HG03135 (cell line): ENCODE measurements at regions not wholly inside any gene's neighbourhood (a gene's known extent, or its start where the extent isn't known, plus 50 kb on each side); places are given as distances from the start of the nearest gene placed in this dataset.

Experiments used
- ATAC-seq: cut with Tn5 transposase; IDR thresholded peaks from one replicate; pipeline ENCODE4 v1.9.1; 2021; ENCODE audit warnings: mild to moderate bottlenecking, moderate library complexity; ENCODE audit not compliant: unreplicated experiment

DNA sequence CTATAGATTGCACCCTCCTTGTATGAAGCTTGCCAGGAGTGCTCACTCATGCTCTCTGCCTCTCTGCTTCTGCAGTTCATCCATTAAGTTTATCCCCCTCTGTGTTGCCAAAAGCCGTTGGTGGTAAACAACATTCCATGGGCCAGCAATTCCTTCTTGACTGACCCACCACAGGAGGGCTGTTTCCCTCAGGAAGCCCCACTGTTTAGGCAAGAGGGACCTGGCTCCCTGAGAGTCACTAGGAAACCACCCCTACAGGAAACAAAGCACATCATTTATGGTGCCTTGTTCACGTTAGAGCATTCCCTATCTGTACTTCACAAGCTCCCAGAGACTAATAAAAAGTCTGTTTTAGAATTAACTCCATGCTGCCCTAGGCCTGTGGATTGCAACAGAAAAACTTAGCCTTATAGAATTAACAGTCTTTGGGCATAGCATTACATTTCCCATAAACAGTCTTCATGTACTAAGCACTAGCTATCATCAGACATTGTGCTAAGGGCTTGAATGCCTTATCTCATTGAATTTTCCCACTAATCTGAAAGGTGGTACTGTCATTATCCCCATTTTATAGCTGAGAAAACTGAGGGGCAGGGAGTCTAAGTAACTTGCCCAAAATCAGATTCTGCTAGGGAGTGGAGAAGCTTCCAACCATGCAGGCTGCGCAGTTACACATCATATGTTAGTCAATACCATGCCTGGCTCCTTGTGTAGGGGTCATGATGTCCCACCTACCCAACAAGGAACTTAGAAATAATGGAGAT lies 149.9 kb downstream of the SHQ1 start:
- ATAC-seq, result no peak

DNA sequence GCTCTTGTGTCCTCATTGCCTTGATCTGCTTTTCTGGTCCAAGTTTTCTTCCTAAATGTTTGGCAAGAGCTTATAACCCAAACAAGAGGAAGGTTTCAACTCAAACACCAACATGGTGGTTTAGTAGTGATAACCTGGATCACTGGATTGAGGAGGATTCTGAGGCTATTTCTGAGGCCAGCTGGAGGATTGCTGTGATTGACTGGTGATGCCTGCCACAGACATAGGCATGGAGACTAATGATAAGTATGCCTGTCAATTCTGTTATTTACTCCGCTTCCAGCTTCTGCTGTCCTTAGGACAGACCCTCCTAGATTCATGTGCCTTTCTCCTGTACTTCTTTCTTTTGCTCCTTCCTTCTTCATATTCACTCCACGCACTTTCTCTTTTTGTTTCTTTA lies 150.5 kb downstream of the SHQ1 start:
- ATAC-seq, result no peak

DNA sequence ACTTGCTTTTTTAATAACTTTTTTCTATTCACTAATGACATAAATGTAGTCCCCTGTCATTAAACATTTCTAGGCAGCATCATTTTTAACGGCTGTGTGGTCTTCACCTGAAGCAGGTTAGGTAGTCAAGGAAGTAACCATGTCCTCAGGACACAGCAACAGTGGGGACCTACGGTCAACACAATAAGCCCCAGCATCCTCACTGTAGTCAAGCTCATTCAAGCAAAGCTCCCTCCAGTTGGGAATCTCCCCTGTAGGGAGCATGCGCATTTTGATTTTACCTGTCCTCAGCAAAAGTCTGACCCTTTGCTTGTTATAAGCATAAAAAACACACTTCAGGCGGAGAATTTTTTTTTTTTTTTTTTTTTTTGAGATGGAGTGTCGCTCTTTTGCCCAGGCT lies 151.4 kb downstream of the SHQ1 start:
- ATAC-seq, result no peak

DNA sequence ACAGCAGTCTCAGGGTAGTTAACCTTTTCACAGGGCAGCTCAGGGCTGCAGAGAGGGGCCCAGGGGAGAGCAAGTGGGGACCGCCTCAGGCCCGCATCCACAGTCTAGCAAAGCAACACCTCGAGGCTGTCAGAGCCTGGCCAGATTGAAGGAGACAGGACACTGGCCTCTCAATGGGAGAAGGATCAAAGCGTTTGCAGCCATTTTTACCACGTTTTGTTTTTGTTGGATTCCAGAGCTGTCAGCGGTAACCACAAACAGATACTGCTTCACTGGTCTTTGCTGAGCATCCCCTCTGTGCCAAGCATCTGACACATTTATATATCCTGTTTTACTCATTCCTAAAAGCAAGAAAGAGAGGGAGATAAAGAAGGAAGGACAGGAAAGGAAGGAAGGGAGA lies 153.8 kb downstream of the SHQ1 start:
- no peak for ATAC-seq

DNA sequence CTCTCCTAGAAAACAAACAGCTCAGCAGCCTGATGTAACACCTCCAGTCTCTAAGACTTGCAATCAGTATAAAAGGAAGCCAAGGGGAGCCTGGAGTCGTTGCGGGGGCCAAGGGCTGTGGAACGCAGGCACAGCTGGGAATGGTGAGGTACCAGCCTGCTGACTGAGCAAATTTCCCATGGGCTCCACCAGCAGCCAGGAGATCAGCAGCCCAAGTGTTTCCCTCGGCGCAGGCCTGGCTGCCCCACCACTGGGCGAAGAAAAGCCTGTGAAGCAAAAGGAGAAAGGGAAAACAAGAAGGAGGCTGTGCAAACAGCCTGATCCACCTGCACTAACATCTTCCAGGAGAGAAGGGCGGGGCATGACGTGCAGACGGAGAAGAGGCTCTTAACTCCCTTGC lies 155.3 kb downstream of the SHQ1 start:
- ATAC-seq, result no peak

DNA sequence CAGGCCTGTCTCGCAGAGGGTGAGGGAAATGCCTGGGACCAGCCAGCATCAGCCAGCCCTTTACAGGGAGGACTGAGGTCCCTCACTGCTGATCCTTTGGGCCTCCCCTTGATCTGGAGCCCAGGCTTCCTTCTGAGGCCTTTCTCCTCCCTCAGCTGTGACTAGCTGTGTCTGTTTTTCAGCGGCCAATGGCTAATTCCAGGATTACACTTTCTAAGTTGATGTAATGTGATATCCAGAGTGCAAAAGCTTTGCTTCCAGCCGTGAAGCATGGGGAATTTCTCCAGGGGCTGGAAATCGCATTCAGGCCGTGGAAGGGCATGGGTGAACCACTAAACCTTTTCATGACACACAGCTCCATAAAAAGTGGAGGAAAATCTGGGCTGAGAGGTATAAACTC lies 157.6 kb downstream of the SHQ1 start:
- no peak for ATAC-seq

DNA sequence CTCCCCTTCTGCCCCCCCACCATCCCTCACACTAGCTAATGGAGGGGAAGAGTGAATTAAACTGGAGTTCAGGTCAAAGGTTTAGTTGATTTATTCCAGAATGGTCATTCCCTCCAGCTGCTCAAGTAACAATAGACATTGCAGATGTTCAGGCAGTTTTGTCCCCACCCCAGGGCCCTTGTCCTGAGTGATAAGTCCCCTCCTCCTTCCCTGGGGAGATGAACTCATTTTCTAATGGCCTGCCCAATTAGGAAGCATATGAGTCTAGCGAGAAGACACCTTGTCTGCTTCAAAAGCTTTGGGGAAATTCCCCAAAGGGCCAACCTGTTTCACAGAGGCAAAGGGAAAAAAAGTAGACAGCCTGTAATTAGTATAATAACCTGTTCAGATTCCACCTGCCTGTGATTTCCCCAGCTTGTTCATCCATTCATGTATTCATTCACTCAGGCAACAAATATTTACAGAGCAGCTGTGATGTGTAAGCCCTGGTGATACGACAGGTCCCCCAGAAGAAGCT lies 165.3 kb downstream of the SHQ1 start:
- ATAC-seq, result no peak

DNA sequence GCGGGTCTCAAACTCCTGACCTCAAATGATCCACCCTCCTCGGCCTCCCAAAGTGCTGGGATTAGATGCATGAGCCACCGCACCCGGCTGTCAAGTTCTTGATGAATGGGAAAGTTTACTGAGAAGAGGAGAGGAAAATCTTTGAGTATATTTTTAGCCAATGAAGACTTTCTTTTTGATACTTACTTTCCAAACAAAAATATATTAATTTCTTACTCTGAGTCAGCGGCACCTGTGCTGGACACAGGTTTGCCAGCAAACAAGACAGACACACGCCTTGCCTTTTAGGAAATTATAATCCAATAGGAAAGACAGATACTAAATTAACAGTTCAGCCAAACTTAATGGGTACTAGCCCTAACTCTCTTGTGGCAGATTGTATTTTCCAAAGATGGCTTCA lies 166.6 kb downstream of the SHQ1 start:
- ATAC-seq, result no peak

DNA sequence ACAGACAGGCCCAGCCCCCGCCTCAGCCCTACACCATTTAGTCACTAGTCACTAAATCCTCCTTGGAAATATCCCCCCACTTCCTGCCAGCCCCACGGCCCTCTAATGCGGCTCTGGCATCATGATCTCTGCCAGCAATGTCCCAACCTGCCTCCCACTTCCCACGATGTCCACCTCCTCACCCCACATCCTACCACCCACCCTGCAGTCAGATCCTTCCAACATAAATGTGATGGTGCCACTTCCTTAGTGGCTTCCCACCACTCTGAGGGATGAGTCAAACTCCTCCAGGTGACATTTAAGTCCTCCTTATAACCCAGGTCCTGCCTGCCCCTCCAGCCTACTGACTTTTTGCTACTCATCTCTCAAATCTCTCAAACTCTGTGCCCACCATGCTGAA lies 167.5 kb downstream of the SHQ1 start:
- no peak for ATAC-seq

DNA sequence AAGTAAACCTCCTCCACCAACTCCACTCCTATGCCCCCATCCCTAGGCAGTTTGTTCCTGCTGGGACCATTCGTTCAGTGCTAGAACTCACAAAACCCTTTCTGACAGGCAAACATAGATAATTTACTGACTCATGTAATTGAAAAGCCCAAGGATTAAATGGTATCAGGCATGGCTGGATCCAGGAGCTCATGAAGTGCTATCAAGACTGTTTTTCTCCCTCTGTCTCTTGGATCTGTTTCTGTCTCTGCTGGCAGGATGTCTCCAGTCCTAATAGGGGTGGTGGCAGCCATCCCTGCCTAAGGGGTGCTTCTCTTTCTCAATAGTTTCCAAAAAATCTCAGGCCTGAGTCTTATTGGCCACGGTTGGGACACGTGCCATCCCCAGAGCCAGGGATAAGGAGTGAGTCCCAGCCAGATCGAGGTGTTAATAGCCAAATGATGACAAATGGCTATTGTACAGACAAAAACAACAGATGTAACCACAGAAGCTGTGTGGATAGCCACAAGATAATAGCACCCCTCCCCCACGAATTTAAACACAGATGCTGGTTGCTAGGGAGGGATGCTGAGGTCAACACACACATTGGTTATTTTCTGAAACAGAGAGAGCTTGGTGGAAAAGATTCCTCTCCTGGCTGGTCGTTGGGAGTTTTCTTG lies 168.6 kb downstream of the SHQ1 start:
- ATAC-seq, result no peak

DNA sequence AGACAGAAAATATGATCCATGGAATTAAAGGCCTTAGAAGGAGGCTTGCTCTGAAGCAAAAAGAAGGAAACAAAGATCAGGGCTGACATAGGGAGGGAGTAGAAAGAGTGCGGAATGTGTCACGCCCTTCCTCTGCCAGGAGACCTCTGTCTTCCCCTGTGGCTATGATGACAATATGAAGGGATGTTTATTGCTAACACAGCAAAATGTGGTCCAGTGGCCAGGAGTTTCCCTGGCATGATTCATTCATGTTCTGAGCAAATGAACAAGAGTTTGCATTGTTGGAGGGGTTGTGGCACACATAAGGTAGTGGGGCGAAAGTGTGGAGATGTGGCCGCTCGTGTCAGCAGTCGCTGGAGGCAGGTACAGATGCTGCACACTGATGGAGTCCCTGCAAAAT lies 169.4 kb downstream of the SHQ1 start:
- ATAC-seq, result no peak

DNA sequence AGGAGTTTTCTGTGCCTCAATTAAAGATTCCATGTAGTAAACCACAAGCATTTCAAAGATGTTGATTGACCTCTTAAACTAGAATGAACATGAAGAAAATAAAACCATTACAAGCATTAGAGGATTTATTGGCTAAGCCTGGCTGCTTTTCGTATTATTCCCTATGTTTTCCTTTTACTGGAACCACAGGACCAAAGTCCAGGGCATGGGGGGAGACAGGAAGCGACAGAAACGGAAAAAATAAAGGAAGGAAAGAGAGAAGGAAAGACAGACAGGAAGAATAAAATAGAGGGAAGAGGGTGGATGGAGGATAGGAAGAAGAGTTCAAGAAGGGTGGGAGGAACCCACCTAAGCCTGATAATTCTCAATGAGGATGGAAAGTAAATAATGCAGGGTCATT lies 169.9 kb downstream of the SHQ1 start:
- no peak for ATAC-seq

DNA sequence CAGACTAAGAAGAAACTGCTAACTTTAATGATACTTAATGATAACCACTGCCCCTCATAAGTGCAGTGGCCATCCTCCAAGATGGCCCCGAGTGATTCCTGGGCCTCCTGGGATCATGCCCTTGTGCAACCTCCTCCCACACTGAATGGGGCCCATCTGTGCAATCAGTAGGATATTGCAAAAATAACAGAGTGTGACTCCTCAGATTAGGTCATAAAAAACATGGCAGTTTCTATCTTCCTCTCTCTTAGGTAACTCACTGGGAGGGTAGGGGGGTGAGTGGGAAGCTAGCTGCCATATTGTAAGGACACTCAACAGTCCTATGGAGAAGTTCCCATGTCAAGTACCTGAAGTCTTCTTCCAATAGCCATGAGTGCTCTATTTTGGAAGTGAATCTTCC lies 173.0 kb downstream of the SHQ1 start:
- ATAC-seq, result no peak

DNA sequence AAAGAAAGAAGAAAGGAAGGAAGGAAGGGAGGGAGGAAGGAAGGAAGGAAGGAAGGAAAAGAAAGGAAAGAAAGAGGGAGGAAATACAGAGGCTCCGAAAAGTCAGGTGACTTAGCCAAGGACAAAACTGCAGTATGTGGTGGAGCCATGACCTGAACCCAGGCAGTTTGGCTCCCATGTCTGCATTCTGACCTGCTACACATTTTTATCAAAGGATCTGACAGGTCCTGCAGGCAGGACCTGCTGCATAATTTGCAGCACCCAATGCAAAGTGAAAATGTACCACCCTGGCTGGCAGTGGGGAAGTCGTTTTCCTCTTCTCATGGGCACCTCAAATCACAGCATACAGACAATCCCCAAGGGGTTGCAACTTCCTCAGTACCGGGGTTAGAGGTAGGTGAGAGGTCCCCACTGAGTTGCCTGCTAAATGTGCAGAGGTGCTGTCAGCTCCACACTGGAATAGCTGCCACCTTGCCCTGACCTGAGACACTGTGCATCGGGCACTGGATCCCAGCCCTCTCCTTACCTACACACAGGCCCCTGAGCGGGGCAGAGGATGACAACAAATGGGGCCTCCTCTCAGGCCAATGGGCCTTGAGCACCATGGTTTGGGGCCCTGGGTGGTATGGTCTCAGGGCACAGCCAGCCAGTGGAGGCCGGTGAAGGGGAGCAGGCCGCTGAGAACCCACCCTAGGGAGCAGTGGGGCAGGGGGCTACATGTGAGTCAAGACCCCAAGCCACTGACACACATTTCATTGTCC lies 175.1 kb downstream of the SHQ1 start:
- ATAC-seq, result no peak

DNA sequence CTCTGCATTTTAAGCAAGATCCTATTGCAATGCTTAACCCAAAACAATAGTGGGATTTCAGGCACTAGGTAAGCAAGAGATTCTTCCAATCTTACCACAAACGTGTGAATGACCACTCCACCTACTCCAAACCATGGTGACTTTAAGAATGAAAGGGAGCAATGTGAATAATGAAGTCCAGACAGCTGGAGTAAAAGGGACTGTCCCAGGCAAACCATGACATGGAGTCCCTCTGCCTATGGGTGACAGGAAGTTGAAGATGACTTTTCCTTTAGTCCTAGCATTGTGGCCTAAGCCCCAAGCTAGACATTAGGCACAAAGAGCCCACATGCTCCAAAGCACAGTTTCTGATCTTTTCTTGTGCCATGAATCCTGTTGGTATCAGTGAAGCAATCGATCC lies 179.0 kb downstream of the SHQ1 start:
- ATAC-seq, result no peak

DNA sequence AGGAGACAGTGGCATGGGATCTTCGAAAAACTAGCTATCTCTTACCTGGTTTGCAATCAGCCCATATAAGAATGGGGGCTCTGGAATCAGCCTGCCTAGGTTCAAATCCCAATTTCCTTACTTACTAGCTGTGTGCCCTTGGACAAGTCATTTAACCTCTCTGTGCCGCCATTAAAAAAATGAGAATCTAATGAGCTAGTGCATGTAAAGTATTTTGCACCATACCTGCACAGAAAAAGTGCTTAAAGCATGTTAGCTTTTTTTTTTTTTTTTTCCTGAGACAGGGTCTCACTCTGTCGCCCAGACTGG lies 181.8 kb downstream of the SHQ1 start:
- no peak for ATAC-seq

DNA sequence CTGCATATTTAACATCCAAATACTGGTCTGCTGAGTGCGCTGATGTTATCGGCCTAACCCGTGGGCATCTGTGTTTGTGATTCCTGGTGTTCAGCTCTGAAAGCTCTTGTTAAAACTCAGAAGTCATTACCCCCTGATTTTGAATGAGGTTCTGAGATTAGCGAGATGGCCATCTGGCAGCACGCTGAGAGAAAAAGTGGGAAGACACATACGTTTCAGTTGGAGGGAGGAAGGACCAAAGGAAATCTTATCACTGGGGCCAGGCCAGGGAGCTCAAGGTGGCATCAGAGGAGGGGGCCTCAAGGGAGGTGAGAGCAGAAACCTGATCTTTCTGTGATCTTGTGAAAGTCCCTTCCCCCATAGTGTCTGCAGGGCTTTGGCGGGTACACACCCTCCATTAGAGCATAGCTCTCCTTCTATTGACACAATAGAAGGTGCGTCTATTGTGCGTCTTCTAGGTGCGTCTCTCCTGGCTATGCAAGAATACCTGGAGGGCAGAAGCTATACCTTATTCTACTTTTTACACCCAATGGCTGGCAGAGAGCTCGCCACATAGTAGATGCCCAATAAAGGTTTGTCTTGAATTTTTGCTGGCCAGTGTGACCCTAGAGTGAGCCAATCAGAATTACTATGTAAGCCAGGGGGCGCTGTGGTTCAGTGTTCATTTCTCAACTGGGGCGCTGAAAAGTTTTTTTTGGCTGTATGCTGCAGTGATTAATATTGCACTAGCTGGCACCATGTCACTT lies 182.4 kb downstream of the SHQ1 start:
- ATAC-seq, result no peak

DNA sequence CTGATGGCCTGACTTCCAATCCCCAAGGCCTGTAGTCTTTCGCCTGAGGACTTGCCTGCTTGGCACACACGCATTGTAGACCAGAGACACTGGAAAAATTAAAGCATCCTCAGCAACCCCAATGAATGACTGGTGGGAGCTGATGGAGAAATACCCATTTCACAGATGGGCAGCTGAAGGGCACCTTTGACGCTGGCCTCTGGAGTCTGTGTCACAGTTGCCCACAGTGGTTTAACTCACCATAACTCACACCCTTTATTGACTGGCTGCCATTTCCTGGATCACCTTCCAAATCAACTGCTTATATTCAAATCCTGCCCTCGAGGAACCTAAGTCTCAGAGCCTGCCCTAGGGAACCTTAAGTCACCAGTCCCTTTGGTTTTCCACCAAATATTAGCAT lies 183.1 kb downstream of the SHQ1 start:
- no peak for ATAC-seq

DNA sequence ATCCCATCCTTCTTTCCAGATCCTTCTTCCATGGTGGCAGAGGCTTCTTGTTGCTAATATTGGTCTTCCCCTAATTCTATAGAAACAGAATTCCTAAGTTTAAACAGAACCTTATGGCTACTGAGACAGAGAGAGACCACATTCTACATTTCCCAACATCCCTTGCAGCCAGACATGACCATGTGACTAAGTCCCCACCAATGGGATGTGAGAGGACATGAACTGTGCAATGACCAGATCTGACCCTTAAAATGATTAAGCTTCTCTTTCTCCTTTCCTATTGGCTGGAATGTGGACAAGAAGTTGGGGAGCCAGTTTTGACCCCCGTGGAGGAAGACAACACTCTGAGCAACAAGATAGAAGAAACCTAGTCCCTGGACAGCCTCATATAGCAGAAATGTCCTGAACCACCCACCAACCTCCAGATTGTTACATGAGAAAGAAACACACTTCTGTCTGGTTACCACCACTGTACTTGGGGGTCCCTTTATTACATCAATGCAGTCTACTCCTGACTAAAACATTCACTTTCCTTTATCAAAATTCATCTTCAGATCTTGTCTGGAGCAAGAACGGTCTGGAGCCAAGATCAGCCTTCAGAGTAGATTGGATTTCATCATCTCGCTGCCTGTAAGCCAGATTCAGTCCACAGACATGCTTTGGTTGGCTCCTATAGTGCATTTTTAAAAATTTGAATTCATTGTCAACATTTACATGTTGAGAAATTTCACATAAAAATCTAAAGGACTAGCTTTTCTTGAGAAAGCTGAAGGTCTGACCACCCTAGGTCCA lies 183.9 kb downstream of the SHQ1 start:
- no peak for ATAC-seq

DNA sequence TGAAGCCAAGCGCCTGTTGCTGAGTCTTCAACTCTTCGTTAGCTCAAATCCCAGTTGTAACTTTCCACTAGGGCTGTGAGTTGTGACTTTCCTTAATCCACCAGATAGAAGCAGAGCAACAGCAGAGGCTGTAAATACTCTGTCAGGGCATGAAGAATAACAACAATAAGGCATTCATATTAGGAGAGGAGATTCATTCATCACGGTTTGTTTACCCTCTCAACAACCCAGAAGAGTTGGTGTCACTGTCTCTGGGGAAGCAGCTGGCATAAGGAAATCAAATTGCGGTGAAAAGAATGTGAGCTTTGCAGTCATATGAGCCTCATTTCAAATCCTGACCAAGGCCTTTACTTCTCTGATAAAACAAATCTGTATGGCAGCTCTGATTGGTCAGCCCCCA lies 184.8 kb downstream of the SHQ1 start:
- no peak for ATAC-seq

DNA sequence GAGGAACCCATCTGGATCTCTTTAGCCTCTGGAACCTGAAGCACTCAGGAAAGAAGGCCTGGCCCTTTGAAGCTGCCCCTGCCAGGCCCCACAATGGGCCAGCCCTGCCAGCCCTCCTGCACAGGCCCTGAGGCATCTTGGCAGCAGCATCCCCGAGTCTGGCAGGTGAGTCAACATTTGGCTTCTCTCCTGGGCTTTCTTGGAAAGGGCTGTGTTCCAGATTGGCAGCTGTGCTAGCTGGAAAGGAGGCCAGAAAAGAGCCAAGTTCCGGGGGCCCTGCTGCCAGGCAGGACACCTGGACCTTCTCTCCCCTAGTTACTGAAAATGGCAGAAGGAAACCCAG lies 187.2 kb downstream of the SHQ1 start:
- ATAC-seq, result no peak
